Gastroesophageal sphincter (tissue), 3 donors: ENCODE measurements at regions not wholly inside any gene's neighbourhood (a gene's known extent, or its start where the extent isn't known, plus 50 kb on each side); places are given as distances from the start of the nearest gene placed in this dataset.

Experiments used
- EP300 ChIP-seq: sonication (generic); formaldehyde crosslinking; IDR thresholded peaks from one replicate; pipeline ENCODE4 v1.6.1; 2017; ENCODE audit warnings: antibody characterized with exemption, mild to moderate bottlenecking
- POLR2A ChIP-seq, 2 donors: fragments of 450-650 bp; IDR thresholded peaks; one replicate each; pipeline ENCODE4 v1.6.1; 2017; ENCODE audit warnings: antibody characterized with exemption in 2 of 2, mild to moderate bottlenecking in 2 of 2, moderate library complexity in 1 of 2
- POLR2AphosphoS5 ChIP-seq: sonication (generic); formaldehyde crosslinking; IDR thresholded peaks from one replicate; pipeline ENCODE4 v1.6.1; 2017; ENCODE audit warnings: antibody characterized with exemption
- TF ChIP-seq, protein P1 (sequence below), 4 experiments: fragments of 200-600 bp in 2 of 4; fragments of 450-650 bp in 2 of 4; sonication (generic) in 1 of 4; IDR thresholded peaks; one replicate each; pipeline ENCODE4 v1.5.1; 2017 to 2019; ENCODE audit warnings: antibody characterized with exemption in 4 of 4, mild to moderate bottlenecking in 2 of 4, moderate library complexity in 2 of 4

DNA sequence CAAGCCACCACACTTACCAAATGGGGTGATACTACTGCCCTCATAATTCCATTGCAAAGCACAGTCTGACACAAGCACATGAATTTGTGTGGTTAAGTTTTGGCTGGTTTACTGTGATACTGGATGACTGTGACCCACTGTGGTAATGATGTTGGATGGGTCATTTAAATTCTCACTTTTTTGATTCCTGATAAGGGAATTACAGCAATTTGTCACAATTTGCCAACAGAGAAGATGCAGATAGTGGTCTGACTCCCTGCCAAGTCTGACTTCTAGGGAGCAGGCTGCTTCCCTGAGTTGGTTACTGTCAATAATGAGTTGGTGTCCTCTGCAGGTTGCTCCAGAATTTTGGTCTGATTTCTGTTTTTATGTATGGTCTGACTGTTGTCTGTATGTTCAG lies 731.9 kb downstream of the MTRR start:
- TF ChIP-seq, protein P1, sequence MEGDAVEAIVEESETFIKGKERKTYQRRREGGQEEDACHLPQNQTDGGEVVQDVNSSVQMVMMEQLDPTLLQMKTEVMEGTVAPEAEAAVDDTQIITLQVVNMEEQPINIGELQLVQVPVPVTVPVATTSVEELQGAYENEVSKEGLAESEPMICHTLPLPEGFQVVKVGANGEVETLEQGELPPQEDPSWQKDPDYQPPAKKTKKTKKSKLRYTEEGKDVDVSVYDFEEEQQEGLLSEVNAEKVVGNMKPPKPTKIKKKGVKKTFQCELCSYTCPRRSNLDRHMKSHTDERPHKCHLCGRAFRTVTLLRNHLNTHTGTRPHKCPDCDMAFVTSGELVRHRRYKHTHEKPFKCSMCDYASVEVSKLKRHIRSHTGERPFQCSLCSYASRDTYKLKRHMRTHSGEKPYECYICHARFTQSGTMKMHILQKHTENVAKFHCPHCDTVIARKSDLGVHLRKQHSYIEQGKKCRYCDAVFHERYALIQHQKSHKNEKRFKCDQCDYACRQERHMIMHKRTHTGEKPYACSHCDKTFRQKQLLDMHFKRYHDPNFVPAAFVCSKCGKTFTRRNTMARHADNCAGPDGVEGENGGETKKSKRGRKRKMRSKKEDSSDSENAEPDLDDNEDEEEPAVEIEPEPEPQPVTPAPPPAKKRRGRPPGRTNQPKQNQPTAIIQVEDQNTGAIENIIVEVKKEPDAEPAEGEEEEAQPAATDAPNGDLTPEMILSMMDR (IDR thresholded peaks at IDR 0.05) = no peak
- TF ChIP-seq EP300 (no peak), POLR2A (IDR thresholded peaks at IDR 0.05) (no peak), POLR2AphosphoS5 (no peak)
